Stimulated activated CD8-positive, alpha-beta memory T cell treated with anti-CD3 and anti-CD28 coated beads, Interleukin-7, amount 100 ng/mL, for 1 hour (primary cell): ENCODE measurements at regions not wholly inside any gene's neighbourhood (a gene's known extent, or its start where the extent isn't known, plus 50 kb on each side); places are given as distances from the start of the nearest gene placed in this dataset.

ENCODE experiments used
- DNase-seq, 2 donors: peaks; one replicate each; pipeline ENCODE4 v3.0.0-alpha.2; 2020; ENCODE audit warnings: low read depth in 2 of 2

DNA sequence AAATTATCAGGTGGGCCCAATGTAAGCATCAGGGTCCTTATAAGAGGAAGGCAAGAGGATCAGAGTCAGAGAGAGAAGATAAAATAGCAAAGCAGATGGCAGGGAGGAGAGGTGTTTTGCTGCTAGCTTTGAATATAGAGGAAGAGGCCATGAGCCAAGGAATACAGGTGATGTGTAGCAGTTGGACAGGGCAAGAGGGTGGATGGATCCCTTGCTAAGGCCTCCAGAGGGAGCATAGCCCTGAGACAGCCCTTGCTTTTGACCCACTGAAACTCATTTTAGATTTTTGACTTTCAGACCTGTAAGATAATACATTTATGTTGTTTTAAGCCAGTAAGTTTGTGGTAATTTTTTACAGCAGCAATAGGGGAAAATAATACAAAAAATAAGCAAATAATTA lies 116.6 kb upstream of the PARD3B start:
- no peak for DNase-seq

DNA sequence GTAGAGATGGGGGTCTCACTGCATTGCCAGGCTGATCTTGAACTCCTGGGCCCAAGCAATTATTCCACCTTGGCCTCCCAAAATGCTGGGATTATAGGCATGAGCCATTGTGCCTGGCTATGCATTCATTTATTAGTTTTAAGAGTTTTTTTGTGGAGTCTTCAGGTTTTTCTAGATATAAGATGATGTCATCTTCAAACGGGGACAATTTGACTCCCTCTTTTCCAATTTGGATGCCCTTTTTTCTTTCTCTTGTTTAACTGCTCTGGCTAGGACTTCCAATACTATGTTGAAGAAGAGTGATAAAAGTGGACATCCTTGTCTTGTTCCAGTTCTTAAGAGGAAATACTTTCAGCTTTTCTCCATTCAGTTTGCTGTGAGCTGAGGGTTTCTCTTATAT lies 113.7 kb upstream of the PARD3B start:
- DNase-seq = no peak

DNA sequence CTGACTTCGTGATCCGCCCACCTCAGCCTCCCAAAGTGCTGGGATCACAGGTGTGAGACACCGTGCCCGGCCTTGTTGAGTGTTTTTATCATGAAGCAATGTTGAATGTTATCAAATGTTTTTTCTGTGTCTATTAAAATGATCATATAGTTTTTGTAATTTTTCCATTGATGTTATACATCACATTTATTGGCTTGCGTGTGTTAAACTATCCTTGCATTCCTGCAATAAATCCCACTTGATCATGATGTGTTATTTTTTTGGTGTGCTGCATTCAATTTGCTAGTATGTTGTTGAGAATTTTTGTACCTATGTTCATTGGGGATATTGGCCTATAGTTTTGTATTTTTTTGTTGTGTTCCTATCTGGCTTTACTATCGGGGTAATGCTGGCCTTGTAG lies 113.1 kb upstream of the PARD3B start:
- DNase-seq = no peak

DNA sequence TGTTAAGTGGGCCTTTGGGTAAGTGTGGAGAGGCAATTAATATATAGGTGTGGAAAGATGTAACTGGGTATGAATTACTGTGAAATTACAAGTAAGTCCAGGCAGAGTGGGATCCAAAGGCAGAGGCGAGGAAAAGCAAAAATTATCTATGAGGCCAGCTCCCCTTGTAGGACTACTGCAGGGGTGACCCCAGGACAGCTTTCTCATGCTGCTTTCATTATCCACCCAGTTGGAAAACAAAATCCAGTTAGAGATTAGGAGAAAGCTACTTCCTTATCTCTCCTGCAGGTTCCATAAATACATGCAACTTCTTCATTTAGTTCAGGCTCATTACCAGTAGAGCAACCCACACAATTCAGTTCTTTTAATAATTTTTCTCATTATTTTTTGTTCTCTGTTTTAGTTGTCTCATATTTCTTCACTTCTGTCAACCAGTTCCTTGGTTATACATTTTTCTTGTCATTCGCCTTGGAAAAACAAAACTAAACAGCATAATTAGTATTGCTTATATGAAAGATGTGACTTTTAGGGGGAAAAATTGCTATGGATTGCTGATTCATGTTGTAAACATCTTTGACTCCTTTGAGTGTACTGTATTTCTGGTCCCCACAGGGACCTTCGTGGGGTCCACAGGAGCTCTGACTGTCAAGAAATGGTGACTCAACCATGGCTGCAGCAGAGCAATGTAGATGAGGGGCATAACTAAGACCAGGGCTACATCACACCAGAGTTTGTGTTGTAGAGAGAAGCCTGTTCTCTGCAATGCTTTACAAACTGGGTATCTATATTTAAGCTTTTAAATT lies 110.4 kb upstream of the PARD3B start:
- no peak for DNase-seq

- no peak for DNase-seq
These were observed 109.0 kb upstream of the PARD3B start for GRCh38 chr2:204436230-204436629.

- DNase-seq = no peak
These were observed 107.9 kb upstream of the PARD3B start for GRCh38 chr2:204437408-204437807.

DNA sequence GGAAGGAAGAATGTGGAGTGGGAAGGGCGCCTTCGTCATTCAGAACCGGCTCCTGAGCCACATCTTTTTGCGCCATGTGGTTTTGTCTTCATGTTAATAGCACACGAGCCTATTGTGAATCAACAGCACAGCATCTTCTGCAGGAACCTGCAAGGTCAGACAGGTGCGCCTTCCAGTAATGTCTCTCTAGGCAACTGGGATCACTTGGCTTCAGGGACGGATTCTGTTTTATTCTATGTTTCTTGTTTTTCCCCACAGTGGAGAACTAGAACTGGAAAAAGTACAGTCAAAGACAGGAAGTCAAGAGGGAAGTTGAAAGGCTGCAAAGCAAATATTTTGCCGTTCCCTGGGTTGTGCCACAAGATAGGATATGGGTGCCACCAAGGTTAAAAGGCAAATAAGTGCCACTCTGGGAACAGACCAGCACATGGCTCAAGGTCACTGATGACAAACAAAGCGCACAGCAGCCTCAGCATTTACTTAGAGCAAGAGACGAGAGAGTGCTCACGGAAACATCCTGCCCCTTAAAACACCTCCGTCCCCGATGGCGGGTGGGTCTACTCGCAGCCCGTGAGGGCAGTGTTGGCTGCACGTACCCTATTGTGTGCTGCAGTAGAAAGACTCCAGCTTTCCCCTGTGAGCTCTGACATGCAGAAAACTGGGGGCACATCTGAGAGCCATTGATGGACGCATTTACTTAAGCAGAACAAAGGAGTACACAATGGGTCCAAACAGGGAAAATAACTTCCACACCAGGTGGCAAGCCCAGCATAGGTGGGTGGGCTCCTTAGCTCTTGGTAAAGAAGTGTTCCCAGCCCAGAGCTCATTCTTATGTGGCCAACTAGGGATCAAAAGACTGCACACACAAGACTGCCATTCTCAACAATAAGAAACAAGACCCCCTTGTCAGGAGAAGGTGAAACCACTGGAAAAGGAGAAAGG lies 107.2 kb upstream of the PARD3B start:
- no peak for DNase-seq

DNA sequence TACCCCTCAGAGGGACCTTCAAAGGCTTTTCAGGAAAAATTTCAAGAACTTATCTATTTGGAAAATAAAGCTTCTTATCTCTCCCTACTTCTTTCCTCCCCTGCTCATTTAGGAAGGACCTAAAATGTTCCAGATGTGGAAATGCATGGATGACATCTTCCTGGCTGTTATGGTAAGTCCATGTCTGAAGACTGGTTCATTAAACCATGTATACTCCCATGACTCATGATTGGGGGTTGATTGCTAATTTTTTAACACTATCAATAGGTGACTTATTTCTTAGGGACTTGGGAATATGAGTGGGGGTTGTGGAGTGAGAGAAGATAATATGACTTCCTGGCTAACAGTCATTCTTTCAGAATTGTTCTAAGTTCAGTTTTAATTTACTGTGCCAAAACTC lies 104.0 kb upstream of the PARD3B start:
- no peak for DNase-seq

DNA sequence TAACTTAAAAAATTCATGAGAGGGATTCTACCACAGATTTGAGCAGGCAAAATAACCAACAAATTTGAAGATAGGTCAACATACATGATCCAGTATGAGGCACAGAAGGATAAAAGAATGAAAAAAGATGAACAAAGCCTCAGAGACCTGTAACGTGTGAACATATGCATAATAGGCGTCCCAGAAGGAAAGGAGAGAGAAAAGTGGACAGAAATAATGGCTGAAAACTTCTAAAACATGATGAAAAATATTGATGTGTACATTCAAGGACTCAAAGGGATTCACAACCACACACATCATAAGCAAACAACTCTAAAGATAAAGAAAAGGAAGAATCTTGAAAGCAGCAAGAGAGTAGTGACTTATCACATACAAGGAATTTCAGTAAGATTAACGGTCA lies 100.1 kb upstream of the PARD3B start:
- no peak for DNase-seq

DNA sequence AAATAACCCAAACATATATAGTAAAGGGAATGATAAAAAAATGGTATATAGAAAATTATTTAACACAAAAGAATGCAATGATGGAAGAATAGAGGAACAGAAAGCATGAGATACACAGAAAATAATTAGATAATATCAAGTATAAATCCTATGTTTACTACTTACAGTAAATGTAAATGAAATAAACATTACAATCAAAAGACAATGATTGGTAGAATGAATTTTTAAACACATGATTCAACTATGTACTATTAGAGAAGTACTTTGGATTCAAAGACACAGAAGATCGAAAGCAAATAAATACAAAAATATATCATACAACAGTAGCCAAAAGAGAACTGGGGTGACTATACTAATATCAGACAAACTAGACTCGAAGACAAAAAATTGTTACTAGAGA lies 97.6 kb upstream of the PARD3B start:
- no peak for DNase-seq

DNA sequence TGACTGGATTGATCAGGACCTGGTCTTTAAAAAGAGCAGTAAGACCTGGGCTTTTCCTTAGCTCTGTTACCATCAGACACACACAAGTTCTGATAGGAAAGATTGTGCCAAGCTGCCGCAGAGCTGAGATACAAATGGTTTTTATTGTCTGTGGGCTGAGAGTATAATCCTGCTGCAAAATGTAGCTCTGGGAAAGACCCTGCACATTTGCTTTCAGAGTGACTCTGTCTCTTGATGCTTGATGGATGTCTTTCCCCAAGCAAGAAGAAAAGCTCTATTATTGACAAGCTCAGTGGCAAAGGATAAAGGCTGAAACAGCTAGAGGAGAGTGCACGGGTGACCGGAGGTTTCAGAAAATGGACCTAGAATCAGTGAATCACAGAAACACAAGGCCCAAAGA lies 95.3 kb upstream of the PARD3B start:
- no peak for DNase-seq

DNA sequence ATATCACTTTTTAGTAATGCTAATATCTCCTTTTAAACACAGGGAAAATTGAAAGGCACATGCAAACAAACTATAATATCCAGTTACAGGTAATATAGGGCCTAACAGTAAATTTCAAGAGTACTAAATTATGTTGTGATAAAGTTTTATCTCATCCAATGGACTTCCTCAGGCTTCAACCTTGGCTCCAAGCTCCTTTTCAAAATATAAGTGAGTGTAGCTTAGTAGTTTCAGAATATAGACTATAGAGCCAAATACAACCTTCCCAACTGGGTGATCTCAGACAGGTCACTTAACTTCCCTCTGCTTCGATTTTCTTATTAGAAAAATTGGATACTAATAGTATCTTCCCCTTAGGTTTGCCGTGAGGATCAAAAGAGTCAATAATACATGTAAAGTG lies 93.5 kb upstream of the PARD3B start:
- no peak for DNase-seq

DNA sequence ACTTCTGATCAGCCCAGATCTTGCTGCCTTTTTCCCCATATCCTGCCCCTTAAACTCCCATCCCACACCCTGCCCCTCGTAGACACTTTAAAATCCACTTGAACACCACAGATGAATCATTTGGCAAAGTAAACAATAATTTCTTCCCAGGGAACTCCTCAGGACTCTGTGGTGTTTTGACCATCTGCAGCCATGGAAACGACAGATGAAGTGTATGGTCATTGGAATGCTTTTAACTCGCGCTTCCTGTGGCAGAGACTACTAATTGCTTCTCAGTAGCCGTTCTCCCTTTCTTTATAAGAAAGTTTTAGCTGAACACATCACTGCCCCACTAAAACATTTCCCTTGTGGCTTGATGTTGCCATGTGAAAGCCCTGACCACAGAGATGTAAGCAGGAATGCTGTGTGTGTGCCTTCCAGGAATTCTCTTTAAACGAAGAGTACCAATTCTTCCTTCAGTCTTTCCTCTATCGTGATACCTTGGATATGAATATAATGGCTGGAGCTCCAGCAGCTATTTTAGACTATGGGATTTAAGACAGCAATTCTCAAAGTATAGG lies 92.7 kb upstream of the PARD3B start:
- no peak for DNase-seq

GRCh38 chr2:204453730-204454167 lies 91.5 kb upstream of the PARD3B start:
- no peak for DNase-seq

GRCh38 chr2:204454672-204455380 lies 90.4 kb upstream of the PARD3B start:
- DNase-seq = no peak

- DNase-seq = no peak
These were observed 76.4 kb upstream of the PARD3B start for GRCh38 chr2:204468746-204469429.

GRCh38 chr2:204470178-204470620 lies 75.1 kb upstream of the PARD3B start:
- DNase-seq = no peak

DNA sequence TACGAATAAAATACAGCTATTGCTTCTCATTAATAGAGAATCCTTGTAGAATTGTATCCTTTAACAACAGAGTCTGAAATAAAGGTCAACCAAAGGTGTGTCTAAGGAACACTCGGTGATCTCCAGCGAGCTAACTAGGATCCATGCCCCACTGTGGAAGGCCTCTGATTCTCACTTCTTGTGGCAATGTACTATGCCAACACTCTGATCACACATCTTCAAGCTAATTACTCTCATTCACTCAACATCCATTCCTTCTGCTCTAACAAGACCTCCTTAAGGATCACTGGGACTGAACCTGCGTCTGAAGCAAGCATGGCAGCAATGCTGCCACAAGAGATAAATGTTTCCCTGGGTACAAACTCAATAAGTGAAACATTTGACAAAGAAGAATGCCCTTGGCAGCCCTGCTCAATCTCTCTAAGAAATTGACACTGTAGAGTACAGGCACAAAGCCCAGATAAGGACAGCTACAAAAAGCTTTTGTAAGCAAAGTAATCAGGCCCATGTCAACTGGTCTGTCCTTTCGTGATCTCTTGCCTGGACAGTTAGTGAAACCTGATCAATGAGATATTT lies 74.6 kb upstream of the PARD3B start:
- no peak for DNase-seq

DNA sequence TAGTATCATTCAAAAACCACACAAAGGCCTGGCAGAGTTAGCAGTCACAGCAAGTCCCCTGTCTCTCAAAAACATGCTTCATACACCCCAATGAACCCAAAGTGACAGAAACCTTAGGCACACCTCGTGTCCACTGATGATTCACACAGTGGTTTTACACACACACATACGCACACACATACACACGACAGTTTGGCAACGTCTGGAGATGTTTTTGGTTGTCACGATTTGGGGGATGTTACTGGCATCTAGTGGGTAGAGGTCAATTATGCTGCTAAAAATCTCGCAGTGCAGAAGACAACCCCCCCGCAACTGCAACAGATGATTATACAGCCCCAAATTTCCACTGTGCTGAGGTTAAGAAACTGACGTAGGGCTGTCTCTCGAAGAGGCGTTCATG lies 72.9 kb upstream of the PARD3B start:
- DNase-seq = no peak

- no peak for DNase-seq
These were observed 72.1 kb upstream of the PARD3B start for GRCh38 chr2:204473224-204473623.

DNA sequence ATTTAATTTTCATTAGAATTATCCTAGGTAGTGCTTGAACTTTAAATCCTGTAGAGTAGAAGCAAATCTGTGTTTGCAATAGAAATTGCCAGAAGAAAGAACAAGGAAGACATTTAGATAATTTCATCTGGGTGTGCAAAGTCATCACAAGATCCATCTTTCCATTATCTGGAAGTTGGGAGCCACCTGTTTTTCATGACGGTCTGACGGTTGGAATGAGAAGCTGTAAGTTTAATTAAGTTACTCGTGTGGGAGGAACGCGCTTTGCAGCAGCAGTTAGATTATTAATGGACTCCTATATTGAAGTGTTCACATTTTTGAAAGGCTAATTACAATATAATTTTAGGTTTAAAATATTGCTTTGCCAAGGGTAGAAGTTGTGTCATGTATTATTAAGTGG lies 69.9 kb upstream of the PARD3B start:
- DNase-seq = no peak
